Epithelial cell of esophagus (primary cell): ENCODE measurements at regions not wholly inside any gene's neighbourhood (a gene's known extent, or its start where the extent isn't known, plus 50 kb on each side); places are given as distances from the start of the nearest gene placed in this dataset.

Experiments used
- DNase-seq: peaks from one replicate; pipeline ENCODE4 v3.0.0; 2010; ENCODE audit warnings: low read depth
- H3K4me3 ChIP-seq: 2 replicates; pipeline ENCODE4 v1.5.1; 2011; ENCODE audit warnings: mild to moderate bottlenecking, low read length, control low read depth
- CTCF ChIP-seq: IDR thresholded peaks from 2 replicates; pipeline ENCODE4 v1.5.1; 2011; ENCODE audit warnings: low read depth, mild to moderate bottlenecking, low read length, control low read depth, inconsistent platforms; ENCODE audit not compliant: insufficient read depth; ENCODE audit errors: missing control alignments

DNA sequence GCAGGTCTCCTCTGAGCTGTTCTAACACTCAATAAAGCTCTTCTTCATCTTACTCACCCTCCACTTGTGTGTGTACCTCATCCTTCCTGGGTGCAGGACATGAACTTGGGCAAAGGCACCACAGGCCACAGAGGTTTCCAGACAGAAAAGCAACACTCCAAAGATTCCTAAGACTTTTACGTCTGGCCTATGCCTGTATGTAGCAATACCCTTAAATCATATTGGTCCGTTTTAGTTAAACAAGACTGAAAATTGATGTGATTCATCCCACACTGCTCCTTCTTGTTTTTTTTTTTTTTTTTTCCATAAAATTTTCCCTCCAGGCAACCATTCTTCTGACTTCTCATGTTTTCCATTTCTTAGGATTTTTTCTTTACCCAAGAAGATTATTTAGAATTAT lies 404.3 kb downstream of the PID1 start:
- H3K4me3 ChIP-seq, result no peak overlapping the region
- no peak for TF ChIP-seq CTCF
- DNase-seq, result no peak

- no peak for DNase-seq
- no peak for TF ChIP-seq CTCF
- H3K4me3 ChIP-seq, result no peak overlapping the region
Observed at GRCh38 chr2:228866044-228866443, 405.0 kb downstream of the PID1 start.

DNA sequence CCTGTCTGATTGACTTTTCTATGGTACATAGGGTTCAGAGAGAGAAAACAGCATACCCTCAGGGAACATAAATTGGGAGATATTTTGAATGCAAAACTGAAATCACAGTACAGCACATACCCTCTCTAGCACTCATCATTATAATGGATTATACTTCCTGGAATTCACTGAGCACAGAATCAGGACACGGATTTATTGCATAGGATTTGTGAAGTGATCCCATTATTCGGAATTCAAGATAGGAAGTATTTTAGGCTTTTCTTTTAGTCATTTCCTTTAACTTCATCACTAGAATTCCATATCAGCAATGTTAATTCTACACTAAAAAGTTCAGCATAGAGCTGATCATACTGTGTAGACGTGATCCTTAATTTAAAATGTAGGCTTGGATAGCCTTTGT lies 407.0 kb downstream of the PID1 start:
- TF ChIP-seq CTCF, result no peak
- no peak for DNase-seq
- H3K4me3 ChIP-seq, result no peak overlapping the region

- no peak overlapping the region for H3K4me3 ChIP-seq
- DNase-seq, result no peak
- no peak for TF ChIP-seq CTCF
Observed at GRCh38 chr2:228860601-228861285, 410.3 kb downstream of the PID1 start.

DNA sequence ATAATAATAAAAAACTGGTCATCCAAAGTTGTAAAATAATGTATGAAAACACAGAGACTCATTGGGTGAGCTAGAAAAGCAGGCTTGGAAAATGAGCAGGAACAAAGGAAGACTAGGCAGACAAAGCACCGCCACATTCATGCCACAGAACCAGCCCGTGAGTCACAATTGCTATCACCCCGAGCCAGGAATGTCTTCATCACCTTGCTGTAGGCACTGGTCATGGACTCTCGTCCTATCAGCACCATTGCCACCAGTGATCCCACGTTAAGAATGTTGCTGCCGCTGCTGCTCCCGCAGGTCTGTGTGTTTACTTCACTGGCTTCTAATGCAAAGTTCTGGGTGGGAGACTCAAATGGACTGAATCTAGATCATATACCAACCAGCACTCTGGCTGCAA lies 417.9 kb downstream of the PID1 start:
- DNase-seq, result peak; percentile 26
- no peak for TF ChIP-seq CTCF
- no peak overlapping the region for H3K4me3 ChIP-seq

DNA sequence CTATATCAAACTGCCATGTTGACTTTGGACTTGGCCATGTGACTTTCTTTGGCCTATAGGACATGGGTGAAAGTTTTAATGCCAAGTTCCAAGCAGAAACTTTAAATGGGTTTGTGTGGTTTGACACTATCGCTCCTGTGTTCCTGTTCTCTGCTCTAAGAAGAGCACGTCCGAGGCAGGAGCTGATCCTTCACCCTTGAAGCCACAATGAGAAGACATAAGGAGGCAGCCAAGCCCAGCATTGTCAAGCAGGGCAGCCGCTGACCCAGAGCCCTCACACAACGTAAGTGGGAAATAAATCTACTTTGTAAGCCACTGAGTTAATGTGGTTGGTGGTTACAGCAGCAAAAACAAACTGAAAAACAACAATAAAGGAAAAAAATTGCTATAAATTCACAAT lies 422.4 kb downstream of the PID1 start:
- H3K4me3 ChIP-seq, result no peak overlapping the region
- no peak for TF ChIP-seq CTCF
- no peak for DNase-seq

GRCh38 chr2:228847684-228848083 lies 423.4 kb downstream of the PID1 start:
- TF ChIP-seq CTCF, result no peak
- no peak for DNase-seq
- H3K4me3 ChIP-seq, result no peak overlapping the region
